Activated CD8-positive, alpha-beta memory T cell treated with anti-CD3 and anti-CD28 coated beads for 36 hours (primary cell): ENCODE measurements at regions not wholly inside any gene's neighbourhood (a gene's known extent, or its start where the extent isn't known, plus 50 kb on each side); places are given as distances from the start of the nearest gene placed in this dataset.
"Not testable (repeated sequence)": the region's sequence is repeated elsewhere in the genome, so short reads cannot be mapped to it uniquely, and the experiment has no call there.

Experiments
- CTCF ChIA-PET: fragments of 350-600 bp; sonication (Branson Sonifier 250); formaldehyde crosslinking; loops from one replicate; lab custom pipeline; 2021; ENCODE audit warnings: antibody characterized with exemption; lab: Charles Lee
- POLR2A ChIA-PET: fragments of 350-600 bp; sonication (Branson Sonifier 250); formaldehyde crosslinking; loops from one replicate; lab custom pipeline; 2021; ENCODE audit warnings: antibody characterized with exemption; lab: Charles Lee

- POLR2A ChIA-PET: no interaction called here
- CTCF ChIA-PET: no interaction called here
Observed at GRCh38 chr5:126103050-126103449, 320.2 kb upstream of the GRAMD2B start.

GRCh38 chr5:126103868-126104267, 319.3 kb upstream of the GRAMD2B start:
- CTCF ChIA-PET: no interaction called here
- POLR2A ChIA-PET: no interaction called here

- ChIA-PET POLR2A (no interaction called here), CTCF (no interaction called here)
Observed at GRCh38 chr5:126104341-126104740, 318.9 kb upstream of the GRAMD2B start.

- ChIA-PET CTCF (no interaction called here), POLR2A (no interaction called here)
Observed at GRCh38 chr5:126104951-126105350, 318.3 kb upstream of the GRAMD2B start.

GRCh38 chr5:126106029-126106428, 317.2 kb upstream of the GRAMD2B start:
- ChIA-PET POLR2A (no interaction called here), CTCF (no interaction called here)

- ChIA-PET CTCF (no interaction called here), POLR2A (no interaction called here)
Observed at GRCh38 chr5:126107381-126107780, 315.8 kb upstream of the GRAMD2B start.

GRCh38 chr5:126108470-126108869, 314.7 kb upstream of the GRAMD2B start:
- CTCF ChIA-PET: no interaction called here

GRCh38 chr5:126115059-126115629, 308.1 kb upstream of the GRAMD2B start:
- POLR2A ChIA-PET: no interaction called here
- CTCF ChIA-PET: no interaction called here

More at GRCh38 chr5:126108470-126108869, 314.7 kb upstream of the GRAMD2B start:
- POLR2A ChIA-PET: no interaction called here

GRCh38 chr5:126117044-126117443, 306.2 kb upstream of the GRAMD2B start:
- ChIA-PET POLR2A (no interaction called here), CTCF (no interaction called here)

- POLR2A ChIA-PET: no interaction called here
- CTCF ChIA-PET: no interaction called here
Observed at GRCh38 chr5:126119887-126120442, 303.2 kb upstream of the GRAMD2B start.

- CTCF ChIA-PET: no interaction called here
Observed at GRCh38 chr5:126120939-126121338, 302.3 kb upstream of the GRAMD2B start.

GRCh38 chr5:126122942-126123341, 300.3 kb upstream of the GRAMD2B start:
- CTCF ChIA-PET: no interaction called here

More at GRCh38 chr5:126120939-126121338, 302.3 kb upstream of the GRAMD2B start:
- POLR2A ChIA-PET: no interaction called here

GRCh38 chr5:126124706-126125345, 298.4 kb upstream of the GRAMD2B start:
- ChIA-PET CTCF (no interaction called here), POLR2A (no interaction called here)

More at GRCh38 chr5:126122942-126123341, 300.3 kb upstream of the GRAMD2B start:
- POLR2A ChIA-PET: no interaction called here

- POLR2A ChIA-PET: no interaction called here
- CTCF ChIA-PET: no interaction called here
Observed at GRCh38 chr5:126125407-126125806, 297.8 kb upstream of the GRAMD2B start.

GRCh38 chr5:126126574-126126973, 296.6 kb upstream of the GRAMD2B start:
- ChIA-PET POLR2A (no interaction called here), CTCF (no interaction called here)

- CTCF ChIA-PET, POLR2A ChIA-PET: not testable (repeated sequence)
Observed at GRCh38 chr5:126127371-126127770, 295.8 kb upstream of the GRAMD2B start.

GRCh38 chr5:126129431-126129830, 293.8 kb upstream of the GRAMD2B start:
- ChIA-PET CTCF (interaction anchor here (0.6 kb wide), 1 partner anchor 53 kb away, joined by 3 read pairs; no protein-coding TSS in a partner anchor), POLR2A (no interaction called here)

- POLR2A ChIA-PET: no interaction called here
- CTCF ChIA-PET: no interaction called here
Observed at GRCh38 chr5:126133424-126133823, 289.8 kb upstream of the GRAMD2B start.

- POLR2A ChIA-PET: no interaction called here
- CTCF ChIA-PET: no interaction called here
Observed at GRCh38 chr5:126137891-126138280, 285.3 kb upstream of the GRAMD2B start.

- POLR2A ChIA-PET: no interaction called here
- CTCF ChIA-PET: no interaction called here
Observed at GRCh38 chr5:126138281-126138931, 284.8 kb upstream of the GRAMD2B start.

GRCh38 chr5:126139086-126139485, 284.1 kb upstream of the GRAMD2B start:
- POLR2A ChIA-PET: no interaction called here
- CTCF ChIA-PET: no interaction called here
